G401.6 (cell line): ENCODE measurements at regions not wholly inside any gene's neighbourhood (a gene's known extent, or its start where the extent isn't known, plus 50 kb on each side); places are given as distances from the start of the nearest gene placed in this dataset.
"Not testable (repeated sequence)": the region's sequence is repeated elsewhere in the genome, so short reads cannot be mapped to it uniquely, and the experiment has no call there.

Experiments used
- FAIRE-seq: peaks from 2 replicates; lab custom pipeline; 2012; peaks lifted over from hg19 to GRCh38; lab: Jason Lieb, UNC

GRCh38 chr13:44309794-44310757 lies 63.5 kb upstream of the SERP2 start:
- no peak for FAIRE-seq

- no peak for FAIRE-seq
Observed at GRCh38 chr13:44311011-44311780, 62.4 kb upstream of the SERP2 start.

DNA sequence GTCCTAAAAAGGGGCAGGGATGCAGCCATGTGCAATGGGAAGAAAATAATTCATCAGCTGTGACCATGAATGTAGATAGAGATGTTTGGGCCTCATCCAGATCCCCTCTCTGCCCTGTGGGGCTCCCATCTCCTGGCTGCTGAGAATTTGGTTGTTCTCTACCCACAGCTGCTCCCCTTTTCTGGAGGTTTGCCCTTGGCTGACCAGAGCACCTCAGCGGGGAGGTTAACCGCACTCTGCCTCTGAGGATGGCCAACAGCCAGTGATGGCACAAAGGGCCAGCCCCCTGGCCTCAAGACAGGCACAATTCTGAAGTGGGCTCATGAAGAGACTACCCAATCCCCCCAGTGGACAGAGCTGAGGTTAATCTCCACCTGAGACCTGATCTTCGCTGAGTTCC lies 61.5 kb upstream of the SERP2 start:
- no peak for FAIRE-seq

DNA sequence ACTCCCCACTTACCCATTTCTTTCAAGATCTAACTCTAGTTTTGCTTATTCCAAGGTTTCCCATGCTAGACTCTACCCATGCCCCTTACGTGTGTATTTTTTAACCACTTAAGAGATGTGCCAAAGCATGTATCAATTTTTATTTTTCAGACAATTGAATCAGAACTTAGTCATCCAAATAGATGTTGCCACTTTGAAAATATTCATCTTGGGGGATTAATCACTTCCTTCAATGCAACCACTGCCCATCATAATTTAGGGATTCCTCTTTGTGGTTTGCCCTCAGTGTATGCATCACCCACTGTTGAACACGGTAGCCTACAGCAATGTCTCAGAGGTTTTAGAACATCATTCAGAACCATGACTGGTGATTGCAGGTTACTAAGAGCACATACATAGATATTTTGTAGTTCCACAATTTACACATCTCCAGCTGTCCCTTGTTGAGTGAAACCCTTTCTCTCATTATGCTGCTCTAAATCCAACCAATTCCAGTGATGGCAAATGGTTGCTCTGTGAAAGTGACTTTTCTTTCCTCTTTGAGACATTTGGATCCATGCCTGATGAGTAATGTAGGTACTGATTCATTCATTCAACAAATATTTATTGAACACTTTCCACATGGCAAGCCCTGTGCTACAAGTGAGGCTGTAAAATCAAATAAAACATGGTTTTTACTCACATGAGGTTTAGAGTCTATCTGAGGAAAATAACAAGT lies 60.6 kb upstream of the SERP2 start:
- FAIRE-seq: no peak

GRCh38 chr13:44313674-44314073 lies 60.0 kb upstream of the SERP2 start:
- FAIRE-seq: no peak

- not testable (repeated sequence) for FAIRE-seq
Observed at GRCh38 chr13:44314160-44314559, 59.5 kb upstream of the SERP2 start.

DNA sequence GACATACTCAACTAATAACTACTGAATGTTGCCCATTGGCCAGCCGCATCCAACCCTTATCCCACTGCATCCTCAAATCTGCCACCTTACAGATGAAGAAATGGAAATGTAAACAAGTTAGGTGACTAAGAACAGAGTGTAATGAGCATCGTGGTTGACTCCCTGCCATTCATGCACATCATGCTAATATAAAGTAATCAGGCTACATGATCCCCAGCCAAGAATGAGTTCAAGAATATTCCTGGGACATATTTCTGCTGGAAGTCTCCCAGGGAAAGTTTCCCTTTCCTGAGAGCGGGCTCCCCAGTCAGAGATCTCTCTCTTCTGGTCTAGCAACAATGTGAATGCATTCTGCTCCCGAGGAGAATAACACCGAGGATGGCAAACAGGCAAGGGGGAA lies 55.9 kb upstream of the SERP2 start:
- FAIRE-seq: no peak

GRCh38 chr13:44318161-44318560 lies 55.5 kb upstream of the SERP2 start:
- FAIRE-seq: no peak

- no peak for FAIRE-seq
Observed at GRCh38 chr13:44320611-44321010, 53.0 kb upstream of the SERP2 start.

DNA sequence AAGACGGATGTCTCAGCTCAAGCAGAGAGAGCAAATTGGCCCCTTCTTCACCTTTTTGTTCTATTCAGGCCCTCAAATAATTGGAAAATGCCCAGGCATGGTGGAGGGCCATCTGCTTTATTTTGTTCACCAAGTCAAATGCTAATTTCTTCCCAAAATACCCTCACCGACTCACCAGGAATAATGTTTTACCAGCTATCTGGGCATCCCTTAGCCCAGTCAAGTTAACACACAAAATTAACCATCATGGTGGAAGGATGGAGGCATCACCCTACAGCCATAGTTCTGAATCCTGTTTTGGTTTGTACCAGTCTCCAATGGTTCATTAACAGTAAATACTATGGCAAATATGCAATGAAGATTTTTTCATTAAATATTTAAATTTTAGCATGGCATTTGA lies 51.7 kb upstream of the SERP2 start:
- no peak for FAIRE-seq

- no peak for FAIRE-seq
Observed at GRCh38 chr13:44322928-44323327, 50.7 kb upstream of the SERP2 start.

- no peak for FAIRE-seq
Observed at GRCh38 chr13:44323754-44324153, 49.9 kb upstream of the SERP2 start.
